ENCODE measurements at regions not wholly inside any gene's neighbourhood (a gene's known extent, or its start where the extent isn't known, plus 50 kb on each side); places are given as distances from the start of the nearest gene placed in this dataset.
A peak's percentile ranks its signal among the peaks of the same experiment; 100 is the strongest.

- TF ChIP-seq GLMP (CRISPR knock-in tag; IDR thresholded peaks at IDR 0.05; ENCODE audit: borderline replicate concordance) (no peak), ZNF703 (CRISPR knock-in tag; IDR thresholded peaks at IDR 0.05; ENCODE audit: borderline replicate concordance) (peak; percentile 62; the same call in 1 of the 2 replicates), FOXK1 (CRISPR knock-in tag; IDR thresholded peaks at IDR 0.05; ENCODE audit: borderline replicate concordance, low read depth) (no peak), PHF20 (CRISPR knock-in tag; IDR thresholded peaks at IDR 0.05) (0 out of 2 replicates have a peak, but pooled peaks have one; percentile 0), MTA1 (CRISPR knock-in tag; IDR thresholded peaks at IDR 0.05; ENCODE audit: borderline replicate concordance) (no peak), PAF1 (CRISPR knock-in tag; IDR thresholded peaks at IDR 0.05) (no peak), ZNF788 (CRISPR knock-in tag; IDR thresholded peaks at IDR 0.05; ENCODE audit: borderline replicate concordance) (no peak), NCOR1 (IDR thresholded peaks at IDR 0.05; ENCODE audit: borderline replicate concordance, low read length) (peak; percentile 43; the same call in 1 of the 2 replicates), AGO1 (IDR thresholded peaks at IDR 0.05; ENCODE audit: low read depth, low read length, poor library complexity, severe bottlenecking) (no peak), ZNF644 (CRISPR knock-in tag; IDR thresholded peaks at IDR 0.05; ENCODE audit: low read depth) (0 out of 2 replicates have a peak, but pooled peaks have one; percentile 35), POLR2AphosphoS5 (IDR thresholded peaks at IDR 0.05; ENCODE audit: low read depth, low read length) (no peak), ZNF44 (CRISPR knock-in tag; IDR thresholded peaks at IDR 0.05) (no peak), ATF7-NPFF (CRISPR knock-in tag; IDR thresholded peaks at IDR 0.05; ENCODE audit: low read depth) (no peak; the same call in 1 of the 2 replicates), ZNF460 (CRISPR knock-in tag; IDR thresholded peaks at IDR 0.05; ENCODE audit: borderline replicate concordance) (no peak), ZNF749 (CRISPR knock-in tag; IDR thresholded peaks at IDR 0.05; ENCODE audit: borderline replicate concordance) (no peak; the same call in 1 of the 2 replicates), TARDBP (CRISPR knock-in tag; IDR thresholded peaks at IDR 0.05) (peak; percentile 36), NFE2L1 (CRISPR knock-in tag; IDR thresholded peaks at IDR 0.05; ENCODE audit: borderline replicate concordance) (no peak), POLR2A (IDR thresholded peaks at IDR 0.05; ENCODE audit: insufficient read depth in 1 of 2, low read depth in 2 of 2, low read length in 2 of 2) (no peak), ZNF3 (CRISPR knock-in tag; IDR thresholded peaks at IDR 0.05) (no peak), RXRA (CRISPR knock-in tag; IDR thresholded peaks at IDR 0.05) (no peak; the same call in 1 of the 2 replicates), ESRRA (CRISPR knock-in tag; IDR thresholded peaks at IDR 0.05; ENCODE audit: low read depth) (no peak; the same call in 1 of the 2 replicates), ZSCAN30 (CRISPR knock-in tag; IDR thresholded peaks at IDR 0.05) (no peak), ZBTB4 (CRISPR knock-in tag; IDR thresholded peaks at IDR 0.05; ENCODE audit: borderline replicate concordance) (peak; percentile 66), ZBTB44 (CRISPR knock-in tag; IDR thresholded peaks at IDR 0.05) (no peak), MIER3 (CRISPR knock-in tag; IDR thresholded peaks at IDR 0.05; ENCODE audit: borderline replicate concordance) (no peak), EED (CRISPR knock-in tag; IDR thresholded peaks at IDR 0.05) (no peak)
Observed at GRCh38 chr16:85449191-85449884, 163.8 kb upstream of the GSE1 start (continued).
